ENCODE measurements at regions not wholly inside any gene's neighbourhood (a gene's known extent, or its start where the extent isn't known, plus 50 kb on each side); places are given as distances from the start of the nearest gene placed in this dataset.

DNA sequence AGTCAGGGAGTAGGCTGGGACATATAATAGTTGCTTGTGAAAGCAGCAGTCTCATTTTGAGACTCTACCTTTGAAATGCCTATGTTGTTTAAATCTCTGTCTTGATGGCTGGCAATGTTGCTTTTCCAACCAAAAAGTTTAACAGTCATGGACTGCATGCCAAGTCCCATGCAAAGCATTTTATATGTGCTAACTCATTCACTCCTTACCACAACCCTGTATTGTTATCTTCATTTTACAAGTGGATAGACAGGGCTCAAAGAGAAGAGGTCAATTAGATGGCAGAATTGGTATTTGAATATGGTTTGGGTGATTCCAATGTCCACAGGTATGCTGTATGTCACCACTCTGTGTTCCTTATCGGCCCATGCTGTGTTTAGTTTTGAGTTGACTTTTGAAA is 331.4 kb upstream of the USP24 start:
- TF ChIP-seq, protein P1, sequence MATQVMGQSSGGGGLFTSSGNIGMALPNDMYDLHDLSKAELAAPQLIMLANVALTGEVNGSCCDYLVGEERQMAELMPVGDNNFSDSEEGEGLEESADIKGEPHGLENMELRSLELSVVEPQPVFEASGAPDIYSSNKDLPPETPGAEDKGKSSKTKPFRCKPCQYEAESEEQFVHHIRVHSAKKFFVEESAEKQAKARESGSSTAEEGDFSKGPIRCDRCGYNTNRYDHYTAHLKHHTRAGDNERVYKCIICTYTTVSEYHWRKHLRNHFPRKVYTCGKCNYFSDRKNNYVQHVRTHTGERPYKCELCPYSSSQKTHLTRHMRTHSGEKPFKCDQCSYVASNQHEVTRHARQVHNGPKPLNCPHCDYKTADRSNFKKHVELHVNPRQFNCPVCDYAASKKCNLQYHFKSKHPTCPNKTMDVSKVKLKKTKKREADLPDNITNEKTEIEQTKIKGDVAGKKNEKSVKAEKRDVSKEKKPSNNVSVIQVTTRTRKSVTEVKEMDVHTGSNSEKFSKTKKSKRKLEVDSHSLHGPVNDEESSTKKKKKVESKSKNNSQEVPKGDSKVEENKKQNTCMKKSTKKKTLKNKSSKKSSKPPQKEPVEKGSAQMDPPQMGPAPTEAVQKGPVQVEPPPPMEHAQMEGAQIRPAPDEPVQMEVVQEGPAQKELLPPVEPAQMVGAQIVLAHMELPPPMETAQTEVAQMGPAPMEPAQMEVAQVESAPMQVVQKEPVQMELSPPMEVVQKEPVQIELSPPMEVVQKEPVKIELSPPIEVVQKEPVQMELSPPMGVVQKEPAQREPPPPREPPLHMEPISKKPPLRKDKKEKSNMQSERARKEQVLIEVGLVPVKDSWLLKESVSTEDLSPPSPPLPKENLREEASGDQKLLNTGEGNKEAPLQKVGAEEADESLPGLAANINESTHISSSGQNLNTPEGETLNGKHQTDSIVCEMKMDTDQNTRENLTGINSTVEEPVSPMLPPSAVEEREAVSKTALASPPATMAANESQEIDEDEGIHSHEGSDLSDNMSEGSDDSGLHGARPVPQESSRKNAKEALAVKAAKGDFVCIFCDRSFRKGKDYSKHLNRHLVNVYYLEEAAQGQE (IDR thresholded peaks at IDR 0.05; ENCODE audit: insufficient replicate concordance, low read depth), result no peak
- TF ChIP-seq POLR2AphosphoS5 (IDR thresholded peaks at IDR 0.05; ENCODE audit: low read depth) (no peak), GABPA (IDR thresholded peaks at IDR 0.05; ENCODE audit: low read depth) (no peak)
- TF ChIP-seq, protein P2, sequence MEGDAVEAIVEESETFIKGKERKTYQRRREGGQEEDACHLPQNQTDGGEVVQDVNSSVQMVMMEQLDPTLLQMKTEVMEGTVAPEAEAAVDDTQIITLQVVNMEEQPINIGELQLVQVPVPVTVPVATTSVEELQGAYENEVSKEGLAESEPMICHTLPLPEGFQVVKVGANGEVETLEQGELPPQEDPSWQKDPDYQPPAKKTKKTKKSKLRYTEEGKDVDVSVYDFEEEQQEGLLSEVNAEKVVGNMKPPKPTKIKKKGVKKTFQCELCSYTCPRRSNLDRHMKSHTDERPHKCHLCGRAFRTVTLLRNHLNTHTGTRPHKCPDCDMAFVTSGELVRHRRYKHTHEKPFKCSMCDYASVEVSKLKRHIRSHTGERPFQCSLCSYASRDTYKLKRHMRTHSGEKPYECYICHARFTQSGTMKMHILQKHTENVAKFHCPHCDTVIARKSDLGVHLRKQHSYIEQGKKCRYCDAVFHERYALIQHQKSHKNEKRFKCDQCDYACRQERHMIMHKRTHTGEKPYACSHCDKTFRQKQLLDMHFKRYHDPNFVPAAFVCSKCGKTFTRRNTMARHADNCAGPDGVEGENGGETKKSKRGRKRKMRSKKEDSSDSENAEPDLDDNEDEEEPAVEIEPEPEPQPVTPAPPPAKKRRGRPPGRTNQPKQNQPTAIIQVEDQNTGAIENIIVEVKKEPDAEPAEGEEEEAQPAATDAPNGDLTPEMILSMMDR (IDR thresholded peaks at IDR 0.05; ENCODE audit: insufficient read depth, low read length), result no peak
